Activated naive CD8-positive, alpha-beta T cell treated with anti-CD3 and anti-CD28 coated beads, Interleukin-2, amount 50 U/mL, for 16 hours (primary cell): ENCODE measurements at regions not wholly inside any gene's neighbourhood (a gene's known extent, or its start where the extent isn't known, plus 50 kb on each side); places are given as distances from the start of the nearest gene placed in this dataset.

Experiments used
- DNase-seq: peaks from one replicate; pipeline ENCODE4 v3.0.0-alpha.2; 2020; ENCODE audit warnings: low read depth, low spot score

DNA sequence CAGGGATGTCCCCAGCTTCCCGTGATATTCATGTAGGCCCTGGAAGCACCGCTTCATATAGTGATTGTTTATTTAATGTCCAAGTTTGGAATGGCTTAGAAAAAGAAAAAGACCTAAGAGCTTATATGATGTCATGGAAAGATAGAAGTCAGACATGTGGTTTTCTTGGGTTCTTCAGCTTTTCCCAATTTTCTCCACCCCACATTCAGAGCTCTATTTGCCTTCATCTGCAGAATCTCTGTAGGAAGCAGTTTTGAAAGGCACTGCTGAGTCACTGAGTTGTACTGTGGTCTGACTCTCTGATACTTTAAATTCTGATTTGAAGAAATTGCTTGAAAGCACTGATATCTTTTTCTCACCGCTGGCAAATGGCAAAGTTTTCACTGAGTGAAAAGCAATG lies 120.6 kb upstream of the EDNRA start:
- no peak for DNase-seq

DNA sequence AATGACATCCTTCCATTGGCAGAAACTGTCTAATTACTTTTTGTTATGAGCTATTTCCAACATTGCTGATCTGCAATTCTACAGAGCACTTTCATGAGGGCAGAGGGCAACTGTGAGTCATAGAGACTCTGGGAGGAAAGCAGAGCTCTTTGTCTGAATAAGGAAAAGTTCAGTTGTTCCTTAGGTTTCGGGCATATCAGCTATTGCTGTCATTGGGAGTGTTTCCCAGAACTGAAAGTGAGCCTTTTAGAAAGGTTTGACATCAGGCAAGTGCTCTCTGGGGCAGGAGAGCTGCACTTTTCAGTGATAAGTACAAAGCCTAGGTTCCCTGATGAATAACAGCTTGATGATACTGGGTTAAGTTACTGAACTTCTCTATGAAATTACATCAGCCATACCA lies 119.2 kb upstream of the EDNRA start:
- DNase-seq: no peak

DNA sequence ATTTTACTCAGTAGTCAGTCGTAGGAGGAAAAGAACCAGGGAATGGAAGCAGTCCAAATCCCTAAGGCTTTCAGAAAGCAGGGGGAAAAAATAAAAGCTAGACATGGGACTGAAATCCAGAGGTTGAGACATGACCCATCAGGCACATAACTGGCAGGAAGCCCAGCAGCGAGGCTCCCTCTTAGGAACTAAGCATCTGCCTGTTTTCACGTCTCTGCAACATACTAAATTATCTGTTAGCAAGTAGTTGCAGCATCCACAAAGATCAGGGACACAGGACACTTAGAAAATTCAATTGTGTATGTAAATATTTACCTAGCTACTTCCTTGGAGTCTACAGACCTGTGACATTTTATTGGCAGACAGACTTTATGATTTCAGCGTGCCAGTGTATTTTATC lies 118.0 kb upstream of the EDNRA start:
- DNase-seq: no peak

DNA sequence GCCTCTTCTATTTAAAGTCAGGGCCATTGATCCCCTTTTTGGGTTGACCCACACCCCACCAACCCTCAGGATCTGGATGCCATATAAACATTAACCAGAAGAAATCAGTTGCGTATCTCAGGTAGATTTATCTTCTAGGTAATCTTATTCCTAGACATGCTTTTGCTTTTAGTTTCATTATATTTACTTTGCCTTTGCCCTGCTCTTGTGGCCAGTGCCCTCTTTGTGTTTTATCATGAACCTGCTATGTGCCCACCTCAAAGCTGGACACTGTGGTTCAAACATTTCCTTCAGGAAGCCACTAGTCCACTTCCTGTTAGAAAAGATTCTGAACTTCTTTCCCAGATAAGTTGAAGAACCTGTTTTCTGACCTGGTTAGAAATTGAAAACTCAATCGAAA lies 117.4 kb upstream of the EDNRA start:
- DNase-seq: no peak

DNA sequence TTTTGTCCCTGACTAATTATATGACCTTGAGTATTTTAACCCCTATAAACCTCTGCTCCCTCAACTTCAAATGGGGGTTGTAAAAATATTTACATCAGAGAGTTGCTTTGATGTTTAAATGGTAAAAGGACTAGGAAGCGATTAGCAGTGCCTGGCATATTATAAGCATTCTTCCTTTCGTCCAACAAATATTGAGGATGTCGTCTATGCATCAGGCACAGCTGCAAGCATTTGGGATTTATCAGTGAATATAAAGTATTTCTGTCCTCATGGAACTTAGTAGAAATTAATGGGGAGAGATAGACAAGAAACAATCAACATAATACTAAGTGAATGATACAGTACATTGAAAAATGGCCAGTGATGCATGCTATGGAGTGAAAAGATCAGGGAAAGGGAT lies 115.5 kb upstream of the EDNRA start:
- DNase-seq: no peak

DNA sequence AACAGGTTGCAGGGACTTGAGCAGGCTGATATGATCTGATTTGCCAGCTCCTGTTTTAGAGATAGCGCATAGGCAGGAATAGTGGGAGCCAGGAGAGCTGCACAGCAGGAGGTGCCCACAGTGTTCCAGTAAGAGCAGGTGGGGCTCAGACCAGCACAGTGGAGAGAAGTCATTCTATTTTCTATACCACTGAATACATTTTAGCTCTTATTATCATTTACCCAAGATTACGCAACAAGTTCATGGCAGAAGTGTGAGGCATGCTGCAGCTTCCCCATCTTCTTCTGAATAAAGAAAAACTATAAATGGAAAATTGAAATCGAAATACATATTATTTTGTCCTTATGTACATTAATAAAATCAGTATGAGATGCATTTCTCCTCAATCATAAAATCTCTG lies 114.7 kb upstream of the EDNRA start:
- no peak for DNase-seq

DNA sequence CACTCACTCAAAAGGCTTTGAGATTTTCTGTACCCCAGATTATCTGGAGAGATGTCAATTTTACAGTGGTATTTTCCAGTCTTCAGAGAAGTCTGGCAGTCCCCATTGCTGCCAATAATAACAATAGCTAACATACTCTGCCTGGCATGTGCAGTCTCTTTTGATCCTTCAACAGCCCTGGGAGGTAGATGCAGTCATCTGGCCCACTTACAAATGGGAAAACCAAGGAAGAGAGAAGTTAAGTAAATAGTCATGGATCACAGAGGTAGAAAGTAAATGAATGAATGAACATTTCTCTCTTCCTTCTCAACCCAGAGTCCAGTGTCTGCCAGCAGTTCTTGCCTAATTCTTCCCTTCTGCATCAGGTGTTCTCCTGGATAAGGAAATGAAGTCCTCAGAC lies 113.0 kb upstream of the EDNRA start:
- DNase-seq: no peak

DNA sequence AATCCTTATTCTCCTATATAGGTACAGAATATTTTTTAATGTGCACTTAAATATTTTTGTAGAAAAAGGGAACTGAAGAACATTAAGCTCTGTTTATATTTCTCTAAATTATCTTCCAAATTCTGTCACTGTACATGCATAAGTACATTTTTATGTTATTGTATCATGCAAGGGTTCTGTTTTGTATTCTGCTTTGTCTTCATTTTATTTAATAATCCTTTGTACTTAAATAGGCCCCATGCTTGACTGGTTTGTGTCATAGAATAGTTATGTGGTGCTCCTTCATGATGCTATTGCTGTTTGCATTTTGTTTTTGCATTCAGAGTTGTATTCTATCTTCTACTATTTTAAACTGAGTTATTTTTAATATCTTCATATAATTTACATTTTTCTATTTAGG lies 111.9 kb upstream of the EDNRA start:
- no peak for DNase-seq

DNA sequence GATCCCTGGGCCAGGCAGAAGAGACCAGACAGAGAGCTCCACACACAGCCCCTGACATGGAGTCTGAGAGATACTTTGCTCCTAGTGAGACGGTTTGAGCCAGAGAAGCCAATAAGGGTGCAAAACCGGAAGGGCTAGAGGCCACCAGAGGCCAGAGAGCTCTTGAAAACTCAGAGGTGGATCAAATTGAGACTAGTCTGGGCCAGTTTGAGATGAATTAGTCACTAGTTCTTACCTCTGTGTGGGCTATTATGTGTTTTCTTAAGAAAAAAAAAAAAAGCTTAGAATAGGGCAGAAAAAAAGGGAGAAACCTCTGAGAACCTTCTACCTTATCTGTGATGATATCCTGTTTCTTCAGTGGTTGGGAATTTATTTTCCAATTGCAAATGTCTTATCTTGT lies 110.4 kb upstream of the EDNRA start:
- DNase-seq: no peak

DNA sequence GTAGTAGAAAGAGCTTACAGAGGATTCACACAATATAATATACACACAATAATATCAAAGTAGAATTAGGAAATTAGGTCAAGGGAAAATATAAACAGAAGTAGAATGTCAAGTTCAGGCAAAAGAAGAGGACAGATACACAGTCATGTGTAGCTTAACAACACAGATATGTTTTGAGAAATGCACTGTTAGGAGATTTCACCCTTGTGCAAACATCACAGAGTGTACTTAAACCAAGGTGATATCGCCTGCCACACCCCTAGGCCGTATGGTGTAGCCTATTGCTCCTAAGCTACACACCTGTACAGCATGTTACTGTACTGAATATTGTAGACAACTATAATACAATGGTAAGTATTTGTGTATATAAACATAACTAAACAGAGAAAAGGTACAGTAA lies 110.0 kb upstream of the EDNRA start:
- DNase-seq: no peak

DNA sequence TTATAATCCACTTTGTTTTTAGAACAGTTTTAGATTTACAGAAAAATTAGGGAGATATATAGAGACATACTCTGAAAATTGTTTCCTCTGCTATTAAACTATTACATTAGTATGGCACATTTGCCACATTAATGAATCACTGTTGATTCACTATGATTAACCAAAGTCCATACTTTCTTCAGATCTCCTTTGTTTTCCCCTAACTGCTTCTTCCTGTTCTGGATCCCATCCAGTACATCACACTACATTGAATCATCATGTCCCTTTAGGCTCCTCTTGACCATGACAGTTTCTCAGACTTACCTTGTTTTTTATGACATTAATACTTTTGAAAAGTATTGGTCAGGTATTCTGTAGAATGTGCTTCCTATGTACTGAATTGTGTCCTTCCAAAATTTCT lies 109.2 kb upstream of the EDNRA start:
- no peak for DNase-seq

DNA sequence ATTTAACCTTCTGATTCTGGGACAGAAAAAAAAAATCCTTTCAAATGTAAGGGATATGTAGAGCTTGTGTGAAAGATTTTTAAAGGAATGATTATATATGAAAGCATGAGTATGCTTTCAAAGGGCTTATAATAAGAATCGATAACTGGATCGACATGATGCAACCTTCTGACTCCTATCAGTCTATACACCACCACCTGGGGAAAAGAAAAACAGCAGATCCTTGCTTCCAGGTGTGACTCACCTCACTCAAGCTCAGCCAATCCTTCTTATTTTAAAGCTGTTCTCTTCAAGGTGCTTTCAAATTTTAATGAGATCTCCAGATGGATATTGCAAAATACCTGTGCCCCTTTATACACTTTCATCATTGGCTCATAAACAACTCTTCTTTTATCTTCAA lies 102.1 kb upstream of the EDNRA start:
- DNase-seq: no peak

DNA sequence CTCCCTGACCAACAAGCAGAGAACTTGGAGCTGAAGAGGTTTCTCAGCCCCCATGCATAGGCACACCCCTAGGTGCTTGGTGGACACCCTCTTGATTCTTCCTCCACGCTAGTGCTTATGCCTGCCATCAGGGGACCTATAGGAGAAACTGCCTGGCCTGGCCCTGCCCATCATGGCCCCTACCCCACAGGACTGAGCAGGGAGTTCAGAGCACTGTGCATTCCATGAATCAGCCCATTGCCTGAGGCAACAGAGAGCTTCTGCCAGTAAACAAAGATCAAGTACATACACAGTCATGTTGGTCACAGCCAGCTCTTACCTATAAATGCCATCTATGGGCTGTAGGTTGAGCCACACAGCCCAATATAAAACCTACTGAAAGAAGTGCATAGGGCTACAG lies 99.1 kb upstream of the EDNRA start:
- DNase-seq: no peak

DNA sequence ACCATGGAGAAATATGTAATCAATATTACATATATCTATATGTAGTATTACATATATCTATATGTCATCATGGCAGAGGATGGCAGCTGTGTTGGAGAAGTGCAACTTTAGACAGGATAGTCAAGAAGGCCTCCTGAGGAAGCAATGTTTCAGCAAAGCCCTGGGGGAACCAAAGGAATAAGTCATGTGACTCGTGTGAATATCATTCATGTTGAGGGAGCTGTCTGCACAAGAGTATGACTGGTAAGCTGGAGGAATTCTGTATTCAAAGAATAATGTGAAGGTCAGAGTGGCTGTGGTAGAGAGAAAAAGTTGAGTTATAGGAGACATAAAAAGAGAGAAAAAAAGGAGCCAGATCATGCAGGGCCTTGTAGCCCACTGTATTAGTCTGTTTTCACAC lies 92.9 kb upstream of the EDNRA start:
- no peak for DNase-seq

DNA sequence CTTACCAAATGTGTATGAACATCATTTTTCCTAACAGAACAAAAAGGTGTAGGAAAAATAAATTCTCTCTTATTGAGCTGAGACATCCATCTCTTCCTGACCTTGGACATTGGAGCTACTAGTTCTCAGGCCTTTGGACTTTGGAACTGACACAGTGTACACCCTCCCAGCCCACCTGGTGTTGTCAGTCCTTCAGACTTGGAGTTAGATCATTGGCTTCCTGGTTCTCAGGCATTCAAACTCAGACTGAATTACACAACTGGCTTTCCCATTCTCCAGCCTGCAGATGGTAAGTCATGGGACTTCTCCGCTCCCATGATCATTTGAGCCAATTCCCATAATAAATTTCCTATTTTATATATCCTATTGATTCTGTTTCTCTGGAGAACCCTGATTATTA lies 84.8 kb upstream of the EDNRA start:
- no peak for DNase-seq

DNA sequence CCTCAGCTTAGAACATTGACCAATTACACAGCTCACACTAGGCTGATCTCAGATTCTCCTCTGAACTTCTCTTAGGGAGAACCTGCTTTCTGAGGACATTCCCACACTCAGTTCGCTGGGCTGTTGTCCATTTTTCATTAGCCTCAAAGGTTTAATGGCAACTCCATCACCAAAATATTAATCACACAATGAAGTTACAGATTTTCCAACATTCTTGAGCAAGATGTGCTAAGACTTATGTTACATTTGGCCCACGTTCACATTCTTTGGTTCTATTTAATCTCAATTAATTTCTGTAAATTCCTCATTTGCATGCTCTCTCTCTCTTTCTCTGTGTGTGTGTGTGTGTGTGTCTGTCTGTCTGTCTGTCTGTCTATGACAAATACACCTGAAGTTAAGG lies 82.3 kb upstream of the EDNRA start:
- no peak for DNase-seq

DNA sequence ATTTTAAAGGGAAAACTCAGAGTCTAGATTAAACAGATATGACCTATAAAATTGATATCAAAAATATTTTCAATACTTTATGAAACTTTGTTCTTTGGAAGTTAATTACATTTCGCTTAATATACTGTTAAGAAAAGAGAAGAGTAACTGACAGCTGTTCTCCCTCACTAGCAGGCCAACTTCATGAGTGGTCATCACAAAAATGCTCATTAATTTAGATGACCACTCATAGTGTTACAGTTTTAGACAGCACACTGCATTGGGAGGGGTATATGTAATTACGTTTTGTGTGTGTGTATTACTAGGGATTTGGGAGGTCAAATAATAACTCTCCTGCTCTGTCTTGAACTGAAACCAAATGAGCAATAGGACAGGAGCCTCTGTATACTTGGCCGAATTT lies 80.2 kb upstream of the EDNRA start:
- DNase-seq: no peak

DNA sequence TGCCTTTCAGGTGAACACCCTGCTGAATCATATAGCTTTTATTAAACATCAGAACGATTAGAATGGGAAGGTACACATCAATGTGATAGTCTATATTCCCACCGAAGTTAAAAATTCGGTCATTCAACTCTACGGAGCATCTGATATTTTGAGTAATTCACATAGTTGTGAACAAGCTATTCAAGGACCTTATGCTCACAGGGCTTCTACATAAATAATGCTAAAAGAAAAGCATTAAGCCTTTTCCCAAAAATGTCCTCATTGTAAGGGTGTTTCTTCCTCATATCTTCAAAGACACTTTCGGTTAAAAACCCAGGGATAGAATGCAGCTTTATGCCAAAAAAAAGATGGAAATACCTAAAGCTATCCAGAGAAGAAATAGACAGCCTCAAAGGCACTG lies 79.7 kb upstream of the EDNRA start:
- DNase-seq: no peak

DNA sequence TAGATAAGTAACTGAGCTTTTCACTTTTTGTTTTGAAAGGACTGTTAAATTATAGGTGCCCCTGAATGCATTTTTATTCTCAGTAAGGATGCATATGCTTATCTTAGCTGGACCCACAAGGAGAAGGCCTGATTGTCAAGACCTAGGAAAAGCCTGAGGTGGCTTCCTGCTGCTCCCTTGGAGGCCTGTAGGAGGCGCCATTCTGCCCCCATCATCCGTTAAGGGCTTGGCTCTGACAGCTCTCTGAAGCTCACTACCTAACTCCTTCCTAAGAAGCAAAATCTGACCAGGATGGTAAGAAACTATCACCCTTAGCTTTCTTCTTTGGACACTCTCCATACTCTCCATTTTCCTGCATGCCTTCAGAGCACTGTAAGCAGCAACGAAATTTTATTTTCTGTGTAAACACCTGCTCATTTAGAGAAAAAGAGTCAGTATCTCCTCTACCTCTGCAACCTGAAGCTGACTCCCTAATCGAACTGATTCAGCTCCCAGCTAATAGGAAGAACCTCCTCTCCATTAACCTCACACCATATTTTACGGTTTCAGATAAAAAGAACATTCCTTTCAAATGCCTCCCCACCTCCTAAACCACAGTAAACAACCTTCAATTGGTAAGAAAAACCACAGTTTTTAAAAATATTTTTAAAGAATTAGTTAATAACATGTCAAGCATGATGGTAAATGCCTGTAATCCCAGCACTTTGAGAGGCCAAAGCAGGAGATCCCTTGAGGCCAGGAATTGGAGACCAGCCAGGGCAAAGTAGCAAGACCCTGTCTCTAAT lies 73.4 kb upstream of the EDNRA start:
- DNase-seq: no peak

DNA sequence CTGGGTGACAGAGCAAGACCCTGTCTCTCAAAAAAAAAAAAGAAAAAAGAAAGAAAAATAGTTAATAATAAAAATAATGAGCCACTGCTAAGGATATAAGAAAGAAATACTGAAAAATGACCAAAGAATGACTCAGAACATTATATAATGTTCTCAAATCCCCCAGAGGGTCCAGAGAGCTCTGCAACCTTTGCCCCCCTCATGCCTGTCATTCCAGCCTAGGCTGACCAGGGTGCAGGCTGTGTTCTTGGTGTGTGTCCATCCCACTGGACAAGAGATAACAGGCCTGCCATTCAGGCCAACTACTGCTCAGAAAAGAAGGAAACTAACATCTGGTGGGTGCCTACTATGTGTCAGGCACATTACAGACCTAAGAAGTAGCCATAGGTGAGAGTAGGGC lies 72.7 kb upstream of the EDNRA start:
- DNase-seq: no peak

DNA sequence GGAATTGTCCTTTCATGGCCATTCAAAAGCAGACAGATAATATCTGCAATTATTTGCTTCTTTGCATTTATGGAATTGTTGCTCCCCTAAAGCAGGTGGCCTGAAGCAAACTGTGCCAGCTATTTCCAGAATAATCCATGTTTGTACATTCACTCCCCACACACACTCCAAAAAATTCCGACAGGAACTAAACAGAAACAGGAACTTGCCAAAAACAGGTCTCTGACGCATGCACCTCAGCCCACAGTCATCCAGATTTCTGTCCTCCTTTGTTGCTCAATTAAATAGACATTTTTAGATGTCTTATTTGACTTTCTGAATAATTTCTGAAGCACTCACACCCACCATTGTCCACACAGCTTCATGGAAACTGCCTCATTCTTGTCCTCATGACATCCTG lies 71.5 kb upstream of the EDNRA start:
- no peak for DNase-seq

DNA sequence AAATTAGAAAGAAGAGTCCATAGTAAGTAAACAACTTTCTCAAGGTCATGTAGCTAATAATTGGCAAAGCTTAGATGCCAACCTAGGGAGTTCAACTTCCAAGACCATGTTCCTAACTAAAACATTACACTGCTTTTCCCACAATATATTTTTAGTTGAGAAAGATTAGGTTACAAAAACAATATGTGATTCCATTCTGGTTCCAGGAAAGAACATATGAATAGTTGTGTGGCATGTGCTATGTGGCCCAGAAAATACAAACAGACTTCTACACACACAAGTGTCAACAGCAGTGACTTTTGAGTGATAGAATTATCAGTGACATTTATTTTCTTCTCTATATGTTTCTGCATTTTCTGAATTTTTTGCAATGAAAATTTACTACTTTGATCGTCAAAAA lies 62.7 kb upstream of the EDNRA start:
- no peak for DNase-seq

DNA sequence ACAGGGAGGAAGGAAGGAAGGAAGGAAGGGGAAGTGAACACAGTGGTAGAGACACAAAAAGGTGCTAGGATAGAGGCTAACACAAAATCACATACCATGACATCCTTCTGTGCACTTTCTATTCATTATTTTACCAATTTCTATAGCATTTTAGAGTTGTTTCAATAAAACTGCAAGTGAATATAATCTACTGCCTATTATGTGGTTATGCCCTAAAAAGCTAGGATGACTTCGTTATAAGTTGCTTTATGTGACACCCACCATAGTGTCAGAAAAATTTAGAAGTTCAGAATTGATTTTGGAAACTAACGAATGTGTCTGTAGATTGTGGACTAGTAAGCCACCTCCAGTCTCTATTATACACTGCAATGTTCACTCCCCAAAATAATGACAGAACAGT lies 59.4 kb upstream of the EDNRA start:
- DNase-seq: no peak

DNA sequence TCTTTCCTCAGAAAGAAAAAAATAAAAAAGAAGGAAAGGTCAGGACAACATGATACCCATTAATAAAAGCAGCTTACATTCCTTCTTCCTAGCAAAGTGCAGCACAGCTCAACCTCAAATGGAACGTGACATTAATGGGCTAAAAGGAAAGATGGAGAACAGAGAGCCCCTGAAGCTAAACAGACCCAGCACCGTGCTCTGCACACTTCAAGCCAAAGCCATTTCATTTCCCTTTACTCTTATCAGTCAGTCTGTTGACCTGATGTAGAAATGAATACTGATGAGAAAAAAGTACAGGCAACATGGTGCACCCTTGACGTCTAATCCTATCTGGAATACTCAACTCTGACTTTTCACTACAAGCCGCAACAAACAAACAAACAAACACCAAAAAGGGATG lies 57.7 kb upstream of the EDNRA start:
- no peak for DNase-seq
